HG02623 (cell line): ENCODE measurements at regions not wholly inside any gene's neighbourhood (a gene's known extent, or its start where the extent isn't known, plus 50 kb on each side); places are given as distances from the start of the nearest gene placed in this dataset.

Experiments
- ATAC-seq: cut with Tn5 transposase; IDR thresholded peaks from one replicate; pipeline ENCODE4 v1.9.1; 2021; ENCODE audit warnings: moderate library complexity; ENCODE audit not compliant: unreplicated experiment

GRCh38 chr22:48902983-48903650 lies 924.6 kb downstream of the BRD1 start:
- ATAC-seq = no peak

- ATAC-seq = no peak
These were observed 925.4 kb downstream of the BRD1 start for GRCh38 chr22:48902001-48902869.

DNA sequence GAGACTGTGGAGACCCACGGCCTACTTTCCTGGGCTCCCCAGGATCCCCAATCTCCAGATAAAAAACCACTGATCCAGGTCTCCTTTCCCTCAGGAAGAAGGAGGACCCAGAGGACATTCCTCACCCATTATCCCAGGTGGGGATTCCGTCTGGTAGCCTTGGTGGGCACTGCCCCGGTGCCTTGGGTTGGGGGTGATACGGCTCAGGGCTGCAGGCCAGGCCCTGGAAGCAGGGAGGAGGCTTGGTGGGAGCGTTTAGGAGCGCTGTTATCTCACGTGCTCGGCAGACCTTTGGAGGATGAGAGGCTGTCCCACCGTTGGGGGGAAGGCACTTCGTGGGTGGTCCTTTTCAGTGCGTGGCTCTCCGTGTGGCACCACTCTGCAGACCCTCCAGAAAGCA lies 926.3 kb downstream of the BRD1 start:
- ATAC-seq = no peak

GRCh38 chr22:48900626-48901025 lies 927.0 kb downstream of the BRD1 start:
- ATAC-seq = no peak

- ATAC-seq = no peak
These were observed 927.4 kb downstream of the BRD1 start for GRCh38 chr22:48900327-48900597.

- ATAC-seq = no peak
These were observed 927.9 kb downstream of the BRD1 start for GRCh38 chr22:48899523-48900326.

DNA sequence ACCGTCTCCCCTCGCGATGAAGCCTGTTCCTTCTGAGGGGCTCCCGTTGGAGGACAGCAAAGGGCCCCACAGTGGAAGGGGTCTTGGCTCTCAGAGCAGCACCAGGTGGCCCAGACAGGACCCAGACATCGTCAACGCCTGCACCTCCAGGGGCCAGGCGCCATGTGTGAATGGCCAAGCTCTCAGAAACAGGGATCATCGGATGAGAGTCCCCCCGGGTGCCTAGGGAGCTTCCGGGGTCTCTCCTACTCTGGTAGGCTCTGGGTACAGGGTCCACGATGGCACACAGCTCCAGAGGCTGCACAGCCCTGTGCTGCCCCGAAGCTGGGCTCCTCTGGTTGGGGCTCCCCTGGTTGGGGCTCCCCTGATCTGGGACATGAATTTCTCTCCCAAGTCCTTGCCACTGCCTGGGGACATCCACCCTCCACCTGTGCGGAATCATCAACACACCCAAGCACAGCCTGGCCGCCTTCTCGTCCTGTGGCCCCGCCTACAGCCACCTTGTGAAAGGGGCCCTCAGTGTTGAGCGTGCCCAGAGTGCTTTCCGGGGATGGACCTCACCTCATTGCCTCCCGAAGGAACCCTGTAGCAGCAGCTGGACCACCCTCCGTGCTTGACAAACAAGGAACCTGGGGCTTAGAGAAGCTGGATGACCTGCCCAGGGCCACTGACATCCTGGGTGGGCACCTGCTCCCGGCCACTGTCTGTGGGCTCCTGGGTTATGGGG lies 929.0 kb downstream of the BRD1 start:
- no peak for ATAC-seq

DNA sequence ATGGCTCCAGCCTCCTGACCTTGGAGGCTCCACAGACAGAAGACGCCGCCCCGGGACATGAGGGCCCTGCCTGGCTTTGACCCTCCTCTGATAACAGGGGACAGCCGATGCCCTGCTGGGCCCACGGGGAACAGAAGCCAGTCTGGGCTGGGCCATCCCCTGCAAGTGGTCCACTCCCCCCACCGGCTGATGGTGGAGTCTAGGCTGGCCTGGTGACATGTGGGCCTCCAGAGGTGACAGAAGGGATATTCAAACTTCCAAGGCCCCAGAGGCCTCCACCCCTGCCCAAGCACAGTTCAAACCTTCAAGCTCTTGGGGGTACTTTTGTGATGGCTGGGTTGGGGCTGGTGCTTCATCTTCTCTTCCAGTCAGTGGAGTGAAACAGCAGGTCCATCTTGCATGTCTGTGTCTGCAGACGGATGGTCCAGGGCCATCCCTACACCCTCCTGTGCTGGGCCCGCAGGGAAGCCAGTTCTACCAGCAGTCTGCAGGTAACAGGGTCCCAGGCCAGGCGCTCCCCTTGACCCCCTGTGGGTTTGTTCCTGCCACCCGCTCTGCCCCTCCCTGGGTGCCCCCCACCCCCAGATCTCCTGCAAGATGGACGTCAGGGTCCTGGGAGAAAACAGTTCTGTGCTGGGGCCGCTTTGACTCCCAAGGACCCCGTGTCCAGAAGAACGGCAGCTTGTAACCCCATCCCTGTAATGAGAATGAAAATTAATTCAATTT lies 929.9 kb downstream of the BRD1 start:
- ATAC-seq = no peak

- no peak for ATAC-seq
These were observed 930.7 kb downstream of the BRD1 start for GRCh38 chr22:48896766-48897644.

GRCh38 chr22:48895831-48896765 lies 931.6 kb downstream of the BRD1 start:
- no peak for ATAC-seq

- ATAC-seq = no peak
These were observed 932.3 kb downstream of the BRD1 start for GRCh38 chr22:48895336-48895735.

DNA sequence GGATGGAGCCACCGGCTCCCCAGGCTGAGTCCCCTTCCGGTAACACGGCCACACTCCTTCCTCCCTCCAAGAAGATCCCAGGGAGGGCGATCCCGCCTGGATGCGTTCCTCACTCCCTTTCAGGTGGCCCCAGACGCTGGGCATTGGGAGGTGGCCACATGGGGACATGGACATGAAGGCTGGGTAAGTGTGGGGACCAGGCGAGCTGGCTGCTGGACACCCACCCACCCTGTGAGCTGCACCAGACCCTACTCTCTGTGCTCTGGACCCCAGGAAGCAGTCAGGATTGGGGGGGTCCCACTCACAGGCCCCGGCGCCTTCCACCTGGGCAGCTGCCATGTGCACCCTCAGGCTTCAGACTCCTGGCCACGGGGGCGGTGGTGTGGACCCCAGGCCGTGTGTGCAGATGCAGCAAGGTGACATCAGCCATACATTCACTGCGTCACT lies 932.8 kb downstream of the BRD1 start:
- no peak for ATAC-seq

DNA sequence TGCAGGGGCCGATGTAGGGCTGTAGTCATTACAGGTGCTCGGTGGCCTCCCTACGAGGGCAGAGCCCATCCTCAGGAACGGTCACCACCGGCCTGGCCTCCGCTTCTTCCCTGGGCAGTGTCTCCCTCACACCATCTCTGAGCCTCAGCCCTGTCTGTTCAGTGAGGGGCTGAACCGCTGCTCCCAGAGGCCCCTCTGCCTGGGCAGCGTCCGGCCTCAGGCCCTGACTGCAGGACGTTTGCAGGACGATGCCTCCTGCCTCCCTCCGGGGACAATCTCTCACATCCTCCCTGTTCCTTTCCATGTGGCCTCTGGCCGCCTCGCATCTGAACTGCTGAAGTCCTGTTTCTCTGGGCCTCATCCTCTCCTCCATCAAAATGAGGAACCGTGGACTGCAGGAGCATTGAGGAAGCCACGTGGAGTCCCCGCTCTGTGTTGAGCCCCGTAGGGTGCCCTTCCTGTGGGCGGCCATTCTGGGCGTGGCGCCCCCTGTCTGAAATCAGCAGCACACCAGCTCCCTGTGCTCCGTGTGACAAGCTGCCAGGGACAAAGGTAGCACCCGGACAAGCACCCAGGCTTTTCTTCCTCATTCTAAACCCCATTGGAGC lies 933.5 kb downstream of the BRD1 start:
- no peak for ATAC-seq

- ATAC-seq = no peak
These were observed 934.2 kb downstream of the BRD1 start for GRCh38 chr22:48893288-48894063.

DNA sequence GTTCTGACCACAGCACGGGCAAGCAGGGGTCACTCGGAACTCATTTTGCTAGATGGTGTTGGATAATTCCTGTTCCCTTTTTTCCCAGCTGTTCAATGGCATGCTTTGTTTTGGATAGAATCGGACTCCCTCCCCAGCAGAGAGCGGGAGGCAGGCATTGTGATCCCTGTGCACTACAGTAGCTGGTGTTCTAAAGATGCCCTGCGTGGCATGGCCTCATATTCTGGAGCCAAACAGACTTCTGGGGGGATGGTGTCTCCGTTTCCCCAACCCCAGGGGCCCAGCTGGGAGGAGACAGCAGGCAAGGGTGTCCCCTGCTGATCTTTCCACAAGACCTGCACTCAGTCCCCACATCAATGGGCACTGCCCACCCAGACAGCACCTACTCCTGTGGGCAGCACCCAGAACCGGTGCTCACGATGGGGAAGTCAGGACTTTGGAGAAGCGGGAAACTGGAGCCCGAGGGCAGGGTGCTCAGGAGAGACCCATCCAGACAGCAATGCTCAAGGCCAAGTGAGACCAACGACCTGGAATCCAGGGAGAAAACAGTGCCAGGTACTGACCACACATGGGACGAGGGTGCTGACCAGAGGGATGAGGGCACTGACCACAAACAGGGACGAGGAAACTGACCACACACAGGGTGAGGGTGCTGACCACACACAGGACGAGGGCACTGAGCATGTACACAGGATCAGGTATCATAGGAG lies 934.9 kb downstream of the BRD1 start:
- ATAC-seq = no peak
